ENCODE measurements at regions not wholly inside any gene's neighbourhood (a gene's known extent, or its start where the extent isn't known, plus 50 kb on each side); places are given as distances from the start of the nearest gene placed in this dataset.

GRCh38 chr7:15857026-15857425, 170.5 kb upstream of the MEOX2 start:
- WGBS, 2 donors, result 50 to 57% methylated on average over 3 of the region's 3 CpGs
- TF ChIP-seq, protein P1, sequence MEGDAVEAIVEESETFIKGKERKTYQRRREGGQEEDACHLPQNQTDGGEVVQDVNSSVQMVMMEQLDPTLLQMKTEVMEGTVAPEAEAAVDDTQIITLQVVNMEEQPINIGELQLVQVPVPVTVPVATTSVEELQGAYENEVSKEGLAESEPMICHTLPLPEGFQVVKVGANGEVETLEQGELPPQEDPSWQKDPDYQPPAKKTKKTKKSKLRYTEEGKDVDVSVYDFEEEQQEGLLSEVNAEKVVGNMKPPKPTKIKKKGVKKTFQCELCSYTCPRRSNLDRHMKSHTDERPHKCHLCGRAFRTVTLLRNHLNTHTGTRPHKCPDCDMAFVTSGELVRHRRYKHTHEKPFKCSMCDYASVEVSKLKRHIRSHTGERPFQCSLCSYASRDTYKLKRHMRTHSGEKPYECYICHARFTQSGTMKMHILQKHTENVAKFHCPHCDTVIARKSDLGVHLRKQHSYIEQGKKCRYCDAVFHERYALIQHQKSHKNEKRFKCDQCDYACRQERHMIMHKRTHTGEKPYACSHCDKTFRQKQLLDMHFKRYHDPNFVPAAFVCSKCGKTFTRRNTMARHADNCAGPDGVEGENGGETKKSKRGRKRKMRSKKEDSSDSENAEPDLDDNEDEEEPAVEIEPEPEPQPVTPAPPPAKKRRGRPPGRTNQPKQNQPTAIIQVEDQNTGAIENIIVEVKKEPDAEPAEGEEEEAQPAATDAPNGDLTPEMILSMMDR (IDR thresholded peaks at IDR 0.05), result no peak
- TF ChIP-seq POLR2A (IDR thresholded peaks at IDR 0.05), result no peak
- intact Hi-C loops (cut with DNase I), result no loop called here

DNA sequence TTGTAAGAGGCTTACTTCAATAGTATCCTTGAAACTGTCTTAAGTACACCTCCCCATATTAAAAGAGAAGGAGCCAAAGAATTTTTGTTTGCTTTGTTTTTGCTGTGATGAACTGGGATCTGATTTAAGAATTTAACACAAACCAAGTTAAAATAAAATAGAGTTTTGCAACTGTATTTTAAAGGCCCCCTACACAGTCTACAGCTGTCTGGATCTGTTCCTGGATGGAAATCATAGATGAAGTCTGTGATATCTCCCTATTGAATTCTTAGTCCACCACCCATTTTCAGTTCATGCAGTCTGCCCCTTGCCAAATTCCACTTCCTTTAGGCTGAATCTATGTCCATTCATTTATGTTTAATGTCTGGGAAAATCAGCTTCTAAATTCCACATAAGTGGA, 169.8 kb upstream of the MEOX2 start:
- no peaks in the 10 kb centered on the region for H3K9me3 ChIP-seq
- no peak overlapping the region for H3K27ac ChIP-seq
- intact Hi-C loops (cut with DNase I), result no loop called here
- no peak overlapping the region for H3K4me3 ChIP-seq (replicated peaks in 1 of 3)
- no peaks in the 10 kb centered on the region for H3K4me1 ChIP-seq
- no peak for DNase-seq
- no peaks in the 10 kb centered on the region for H3K27me3 ChIP-seq
- no peaks in the 10 kb centered on the region for H3K36me3 ChIP-seq
- TF ChIP-seq, protein P1 (IDR thresholded peaks at IDR 0.05), result no peak
- no peak for TF ChIP-seq POLR2A (IDR thresholded peaks at IDR 0.05)

More at GRCh38 chr7:15857026-15857425, 170.5 kb upstream of the MEOX2 start:
- no peaks in the 10 kb centered on the region for H3K36me3 ChIP-seq
- H3K27me3 ChIP-seq, result no peaks in the 10 kb centered on the region
- no peaks in the 10 kb centered on the region for H3K4me1 ChIP-seq
- H3K4me3 ChIP-seq (replicated peaks in 1 of 3), result no peak overlapping the region
- H3K27ac ChIP-seq, result no peak overlapping the region
- no peak for DNase-seq
- no peaks in the 10 kb centered on the region for H3K9me3 ChIP-seq

- intact Hi-C loops (cut with DNase I), result no loop called here
- H3K27me3 ChIP-seq, result no peaks in the 10 kb centered on the region
- no peak overlapping the region for H3K4me3 ChIP-seq (replicated peaks in 1 of 3)
- 84 to 90% methylated on average over 6 of the region's 6 CpGs for WGBS, 2 donors
- H3K4me1 ChIP-seq, result no peaks in the 10 kb centered on the region
- no peak overlapping the region for H3K27ac ChIP-seq
- H3K9me3 ChIP-seq, result no peaks in the 10 kb centered on the region
- TF ChIP-seq, protein P1 (IDR thresholded peaks at IDR 0.05), result no peak
- TF ChIP-seq POLR2A (IDR thresholded peaks at IDR 0.05), result no peak
- DNase-seq, result no peak
- no peaks in the 10 kb centered on the region for H3K36me3 ChIP-seq
Observed at GRCh38 chr7:15855525-15856109, 169.1 kb upstream of the MEOX2 start.

DNA sequence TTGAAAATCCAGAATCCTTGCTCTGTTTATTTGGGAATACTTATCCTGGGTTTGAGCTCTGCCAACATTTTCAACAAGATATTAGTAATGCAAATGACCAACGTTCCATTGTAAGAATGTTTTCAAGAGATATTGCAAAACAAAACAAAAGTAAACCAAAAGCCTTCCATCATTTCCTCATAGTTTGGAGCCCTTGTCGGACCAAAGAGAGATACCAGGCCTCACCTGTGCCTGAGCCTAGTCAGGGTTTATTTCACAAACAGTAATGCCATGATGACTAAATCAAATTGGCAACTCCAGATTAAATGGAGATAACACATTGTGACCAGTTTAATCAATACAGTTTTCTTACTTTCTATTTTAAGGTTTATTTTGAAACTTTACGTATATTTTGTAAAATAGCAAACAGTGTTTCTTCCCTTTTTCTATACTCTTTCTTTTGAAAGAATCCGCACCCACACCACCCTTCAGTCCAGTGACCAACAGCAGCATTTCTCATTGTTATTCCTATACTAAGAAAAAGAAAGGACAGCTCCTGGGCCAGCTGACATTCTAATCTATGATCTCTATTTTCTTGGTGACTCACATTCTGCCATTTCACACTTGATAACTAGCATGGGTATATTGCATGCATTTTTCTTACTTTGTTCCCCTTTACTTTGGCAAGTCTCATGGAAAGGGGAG, 168.5 kb upstream of the MEOX2 start:
- no peaks in the 10 kb centered on the region for H3K27me3 ChIP-seq
- DNase-seq, result no peak
- H3K36me3 ChIP-seq, result no peaks in the 10 kb centered on the region
- 71 to 78% methylated on average over 4 of the region's 4 CpGs for WGBS, 2 donors
- H3K4me3 ChIP-seq (replicated peaks in 1 of 3), result no peak overlapping the region
- TF ChIP-seq, protein P1 (IDR thresholded peaks at IDR 0.05), result no peak
- no peak for TF ChIP-seq POLR2A (IDR thresholded peaks at IDR 0.05)
- H3K4me1 ChIP-seq, result no peaks in the 10 kb centered on the region
- intact Hi-C loops (cut with DNase I), result no loop called here
- no peaks in the 10 kb centered on the region for H3K9me3 ChIP-seq
- no peak overlapping the region for H3K27ac ChIP-seq

DNA sequence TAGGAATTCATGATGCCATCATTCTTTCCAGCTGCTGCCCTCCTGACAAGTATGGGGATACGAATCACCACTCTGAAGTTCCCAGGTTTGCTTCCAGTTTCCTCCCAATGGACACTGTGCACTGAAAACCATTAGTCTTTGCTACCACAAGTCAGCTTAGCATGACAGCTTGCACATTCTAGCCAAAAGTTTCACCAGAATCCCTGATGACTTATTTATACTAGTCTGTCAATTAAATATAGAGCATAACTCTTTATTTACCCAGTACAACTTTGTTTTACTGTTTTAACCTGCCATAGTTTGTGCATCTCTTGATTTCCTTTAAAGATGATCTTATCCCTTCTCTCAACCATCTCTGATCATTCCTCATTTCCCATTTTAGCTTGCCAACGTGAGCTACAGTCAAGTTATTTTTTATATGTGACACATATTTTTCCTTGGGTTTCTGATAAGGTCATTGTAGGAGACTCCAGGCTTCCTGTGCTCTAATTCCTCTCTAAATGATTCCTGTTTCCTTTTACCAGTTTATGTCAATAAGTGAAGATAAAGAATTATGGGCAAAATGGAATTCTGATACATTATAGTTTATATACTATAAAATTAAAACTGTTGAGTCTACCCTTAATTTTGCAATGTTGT, 167.5 kb upstream of the MEOX2 start:
- Histone ChIP-seq H3K27ac (no peak overlapping the region), H3K4me1 (no peaks in the 10 kb centered on the region), H3K4me3 (replicated peaks in 1 of 3) (no peak overlapping the region), H3K27me3 (no peaks in the 10 kb centered on the region), H3K36me3 (no peaks in the 10 kb centered on the region), H3K9me3 (no peaks in the 10 kb centered on the region)
- TF ChIP-seq POLR2A (IDR thresholded peaks at IDR 0.05), result no peak
- TF ChIP-seq, protein P1 (IDR thresholded peaks at IDR 0.05), result no peak
- DNase-seq, result no peak
- WGBS, 2 donors, result 52 to 56% methylated on average over 2 of the region's 2 CpGs
- intact Hi-C loops (cut with DNase I), result no loop called here

Measured in thyroid gland (tissue), 4 donors.